RWPE2 (cell line): ENCODE measurements at regions not wholly inside any gene's neighbourhood (a gene's known extent, or its start where the extent isn't known, plus 50 kb on each side); places are given as distances from the start of the nearest gene placed in this dataset.

Source experiments
- ATAC-seq: fragments of 200-7000 bp; cut with Tn5 transposase; 3 replicates; pipeline ENCODE4 v1.9.1; 2021; ENCODE audit warnings: low read depth
- DNase-seq: peaks from one replicate; pipeline ENCODE4 v3.0.0-alpha.2; 2020; ENCODE audit warnings: low spot score
- H3K27ac ChIP-seq: fragments of 450-650 bp; 2 replicates; pipeline ENCODE4 v1.5.1; 2017; ENCODE audit warnings: mild to moderate bottlenecking; ENCODE audit not compliant: poor library complexity, severe bottlenecking
- H3K27me3 ChIP-seq: fragments of 250-450 bp; sonication (Bioruptor Pico); 2 replicates; pipeline ENCODE4 v1.5.1; 2021; ENCODE audit warnings: mild to moderate bottlenecking, moderate library complexity; ENCODE audit not compliant: insufficient read depth, poor library complexity, severe bottlenecking
- H3K36me3 ChIP-seq: fragments of 250-450 bp; sonication (Bioruptor Pico); 2 replicates; pipeline ENCODE4 v1.5.1; 2020; ENCODE audit warnings: low read depth, mild to moderate bottlenecking, moderate library complexity
- H3K4me1 ChIP-seq: fragments of 250-450 bp; sonication (Bioruptor Pico); 2 replicates; pipeline ENCODE4 v1.5.1; 2021; ENCODE audit warnings: mild to moderate bottlenecking, moderate library complexity; ENCODE audit not compliant: insufficient read depth, poor library complexity, severe bottlenecking
- H3K4me3 ChIP-seq: fragments of 250-450 bp; sonication (Bioruptor Pico); 2 replicates; pipeline ENCODE4 v1.5.1; 2021; ENCODE audit warnings: mild to moderate bottlenecking, moderate library complexity; ENCODE audit not compliant: severe bottlenecking
- H3K9me3 ChIP-seq: fragments of 250-450 bp; sonication (Bioruptor Pico); 2 replicates; pipeline ENCODE4 v1.5.1; 2021; ENCODE audit warnings: mild to moderate bottlenecking, moderate library complexity; ENCODE audit not compliant: severe bottlenecking
- CTCF ChIP-seq: fragments of 450-650 bp; IDR thresholded peaks from one replicate; pipeline ENCODE4 v1.5.1; 2017; ENCODE audit warnings: mild to moderate bottlenecking, moderate library complexity; ENCODE audit not compliant: poor library complexity, severe bottlenecking

- DNase-seq, result no peak
- no peaks in the 10 kb centered on the region for H3K4me1 ChIP-seq
- no peaks in the 10 kb centered on the region for H3K36me3 ChIP-seq
- no peak for ATAC-seq
- H3K4me3 ChIP-seq, result no peak overlapping the region
- TF ChIP-seq CTCF, result no peak
- H3K9me3 ChIP-seq, result no peaks in the 10 kb centered on the region
- no peaks in the 10 kb centered on the region for H3K27me3 ChIP-seq
- no peak overlapping the region for H3K27ac ChIP-seq
These were observed 1621.2 kb downstream of the PCDH7 start for GRCh38 chr4:32341342-32341741.

GRCh38 chr4:32342054-32342453, 1621.9 kb downstream of the PCDH7 start:
- no peak for DNase-seq
- Histone ChIP-seq H3K4me1 (no peaks in the 10 kb centered on the region), H3K36me3 (no peaks in the 10 kb centered on the region), H3K27me3 (no peaks in the 10 kb centered on the region), H3K9me3 (no peaks in the 10 kb centered on the region), H3K4me3 (no peak overlapping the region), H3K27ac (no peak overlapping the region)
- no peak for TF ChIP-seq CTCF
- ATAC-seq, result no peak

GRCh38 chr4:32349026-32349425, 1628.9 kb downstream of the PCDH7 start:
- DNase-seq, result no peak
- TF ChIP-seq CTCF, result no peak
- Histone ChIP-seq H3K27me3 (no peaks in the 10 kb centered on the region), H3K9me3 (no peaks in the 10 kb centered on the region), H3K4me3 (no peak overlapping the region), H3K36me3 (no peaks in the 10 kb centered on the region), H3K4me1 (no peaks in the 10 kb centered on the region), H3K27ac (no peak overlapping the region)
- no peak for ATAC-seq

GRCh38 chr4:32374206-32374605, 1654.0 kb downstream of the PCDH7 start:
- Histone ChIP-seq H3K4me1 (no peaks in the 10 kb centered on the region), H3K4me3 (no peak overlapping the region), H3K27ac (no peak overlapping the region), H3K9me3 (no peaks in the 10 kb centered on the region), H3K36me3 (no peaks in the 10 kb centered on the region), H3K27me3 (no peaks in the 10 kb centered on the region)
- TF ChIP-seq CTCF, result no peak
- DNase-seq (no peak), ATAC-seq (no peak)

- no peak for DNase-seq
- no peak overlapping the region for H3K4me3 ChIP-seq
- H3K27me3 ChIP-seq, result no peaks in the 10 kb centered on the region
- TF ChIP-seq CTCF, result no peak
- no peaks in the 10 kb centered on the region for H3K36me3 ChIP-seq
- no peaks in the 10 kb centered on the region for H3K4me1 ChIP-seq
- H3K27ac ChIP-seq, result no peak overlapping the region
- ATAC-seq, result 0 out of 3 replicates have a peak, but pooled peaks have one; percentile 29
- no peaks in the 10 kb centered on the region for H3K9me3 ChIP-seq
These were observed 1673.6 kb downstream of the PCDH7 start for GRCh38 chr4:32393806-32394205.
